ENCODE measurements at regions not wholly inside any gene's neighbourhood (a gene's known extent, or its start where the extent isn't known, plus 50 kb on each side); places are given as distances from the start of the nearest gene placed in this dataset.

GRCh38 chr2:237154082-237154638 lies 68.5 kb downstream of the COPS8 start:
- H3K36me3 Mint-ChIP-seq (ENCODE audit: low read depth) = peaks cover under 1% of the 10 kb centered on the region
- TF ChIP-seq CTCF (IDR thresholded peaks at IDR 0.05) = peak; percentile 81
- H3K27ac Mint-ChIP-seq = peak overlapping the region; percentile 86
- intact Hi-C loops (cut with micrococcal nuclease) = loop anchor here (5.0 to 10.0 kb wide), 3 partner anchors 171 to 423 kb away; no protein-coding TSS in a partner anchor
- peak; percentile 71 for DNase-seq
- peaks cover 52% of the 10 kb centered on the region for H3K4me1 Mint-ChIP-seq (ENCODE audit: low read depth)
- peaks cover under 1% of the 10 kb centered on the region for H3K9me3 Mint-ChIP-seq
- H3K4me3 Mint-ChIP-seq = no peak overlapping the region
- ATAC-seq = peak; percentile 29
- ChIA-PET CTCF (interaction anchor here (0.7 to 2.8 kb wide), 21 partner anchors 8 to 420 kb away, joined by 3 to 29 read pairs (median 4); no protein-coding TSS in a partner anchor), POLR2A (no interaction called here)
- H3K27me3 Mint-ChIP-seq = no peaks in the 10 kb centered on the region

- no peak overlapping the region for H3K4me3 Mint-ChIP-seq
Measured at GRCh38 chr2:237154884-237155851, 69.5 kb downstream of the COPS8 start.

GRCh38 chr2:237156031-237156856 lies 70.6 kb downstream of the COPS8 start:
- intact Hi-C loops (cut with micrococcal nuclease) = loop anchor here (5.0 to 10.0 kb wide), 2 partner anchors 169 to 276 kb away; no protein-coding TSS in a partner anchor
- peaks cover 44% of the 10 kb centered on the region for H3K4me1 Mint-ChIP-seq (ENCODE audit: low read depth)
- H3K4me3 Mint-ChIP-seq = no peak overlapping the region
- no peaks in the 10 kb centered on the region for H3K27me3 Mint-ChIP-seq
- peak overlapping the region; percentile 86 for H3K27ac Mint-ChIP-seq
- ChIA-PET POLR2A (interaction anchor here (0.9 to 1.0 kb wide), 2 partner anchors 98 to 269 kb away, joined by 3 read pairs; no protein-coding TSS in a partner anchor), CTCF (interaction anchor here (1.0 to 1.2 kb wide), 2 partner anchors 254 to 265 kb away, joined by 3 to 5 read pairs; no protein-coding TSS in a partner anchor)
- H3K36me3 Mint-ChIP-seq (ENCODE audit: low read depth) = peaks cover 2% of the 10 kb centered on the region
- DNase-seq = peak; percentile 78
- peaks cover 2% of the 10 kb centered on the region for H3K9me3 Mint-ChIP-seq
- peak; percentile 56 for ATAC-seq
- no peak for TF ChIP-seq CTCF (IDR thresholded peaks at IDR 0.05)

More at GRCh38 chr2:237154884-237155851, 69.5 kb downstream of the COPS8 start:
- peak; percentile 83 for DNase-seq
- ChIA-PET CTCF (interaction anchor here (0.7 to 2.8 kb wide), 21 partner anchors 8 to 419 kb away, joined by 3 to 29 read pairs (median 4); no protein-coding TSS in a partner anchor), POLR2A (interaction anchor here (1.0 kb wide), 1 partner anchor 270 kb away, joined by 3 read pairs; no protein-coding TSS in a partner anchor)
- Mint-ChIP-seq H3K36me3 (ENCODE audit: low read depth) (peaks cover 2% of the 10 kb centered on the region), H3K27ac (peak overlapping the region; percentile 86), H3K9me3 (peaks cover 2% of the 10 kb centered on the region), H3K4me1 (ENCODE audit: low read depth) (peaks cover 46% of the 10 kb centered on the region), H3K27me3 (no peaks in the 10 kb centered on the region)
- peak; percentile 81 for ATAC-seq
- no peak for TF ChIP-seq CTCF (IDR thresholded peaks at IDR 0.05)
- intact Hi-C loops (cut with micrococcal nuclease) = loop anchor here (5.0 to 10.0 kb wide), 4 partner anchors 170 to 422 kb away; no protein-coding TSS in a partner anchor

GRCh38 chr2:237156857-237157779 lies 71.4 kb downstream of the COPS8 start:
- no peak for TF ChIP-seq CTCF (IDR thresholded peaks at IDR 0.05)
- Mint-ChIP-seq H3K4me3 (no peak overlapping the region), H3K27me3 (no peaks in the 10 kb centered on the region), H3K4me1 (ENCODE audit: low read depth) (peaks cover 44% of the 10 kb centered on the region), H3K27ac (peak overlapping the region; percentile 86), H3K36me3 (ENCODE audit: low read depth) (peaks cover 2% of the 10 kb centered on the region), H3K9me3 (peaks cover 2% of the 10 kb centered on the region)
- intact Hi-C loops (cut with micrococcal nuclease) = loop anchor here (5.0 to 10.0 kb wide), 2 partner anchors 168 to 275 kb away; no protein-coding TSS in a partner anchor
- ATAC-seq = no peak
- CTCF ChIA-PET = interaction anchor here (1.0 to 1.7 kb wide), 2 partner anchors 8 to 265 kb away, joined by 5 read pairs; no protein-coding TSS in a partner anchor
- POLR2A ChIA-PET = interaction anchor here (0.9 kb wide), 1 partner anchor 98 kb away, joined by 3 read pairs; no protein-coding TSS in a partner anchor
- no peak for DNase-seq

Measured in activated CD8-positive, alpha-beta T cell treated with anti-CD3 and anti-CD28 coated beads for 36 hours (primary cell).